D721Med (cell line): ENCODE measurements at regions not wholly inside any gene's neighbourhood (a gene's known extent, or its start where the extent isn't known, plus 50 kb on each side); places are given as distances from the start of the nearest gene placed in this dataset.

Source experiments
- DNase-seq: peaks from one replicate; pipeline ENCODE4 v3.0.0; 2011; ENCODE audit warnings: low spot score; ENCODE audit not compliant: insufficient read length
- FAIRE-seq: peaks from 2 replicates; lab custom pipeline; 2011; peaks lifted over from hg19 to GRCh38; lab: Jason Lieb, UNC
- CTCF ChIP-seq: IDR thresholded peaks from 2 replicates; pipeline ENCODE4 v1.5.1; 2012; ENCODE audit warnings: mild to moderate bottlenecking, control low read depth; ENCODE audit not compliant: insufficient read depth; ENCODE audit errors: missing control alignments

DNA sequence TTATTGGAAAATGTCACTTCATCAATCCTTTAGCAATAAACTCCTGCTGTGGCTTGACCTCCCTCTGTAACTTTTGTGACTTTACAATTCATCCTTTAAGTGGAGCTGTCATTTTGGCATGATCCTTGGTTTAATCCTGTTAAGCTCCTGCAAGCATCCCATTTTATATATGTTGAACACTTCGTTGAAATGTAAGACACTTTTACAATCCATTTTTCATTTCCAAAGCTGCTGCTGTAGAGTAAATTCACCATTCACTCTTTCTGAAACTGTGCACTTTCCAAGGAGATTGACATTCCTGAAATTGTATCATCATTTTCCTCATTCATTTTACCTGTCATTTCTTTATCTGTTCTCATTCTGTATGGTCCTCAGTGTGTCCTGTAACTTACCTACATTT lies 1003.2 kb upstream of the GOT2 start:
- FAIRE-seq, result no peak
- no peak for TF ChIP-seq CTCF
- no peak for DNase-seq

GRCh38 chr16:59733321-59733720 lies 999.2 kb upstream of the GOT2 start:
- no peak for TF ChIP-seq CTCF

DNA sequence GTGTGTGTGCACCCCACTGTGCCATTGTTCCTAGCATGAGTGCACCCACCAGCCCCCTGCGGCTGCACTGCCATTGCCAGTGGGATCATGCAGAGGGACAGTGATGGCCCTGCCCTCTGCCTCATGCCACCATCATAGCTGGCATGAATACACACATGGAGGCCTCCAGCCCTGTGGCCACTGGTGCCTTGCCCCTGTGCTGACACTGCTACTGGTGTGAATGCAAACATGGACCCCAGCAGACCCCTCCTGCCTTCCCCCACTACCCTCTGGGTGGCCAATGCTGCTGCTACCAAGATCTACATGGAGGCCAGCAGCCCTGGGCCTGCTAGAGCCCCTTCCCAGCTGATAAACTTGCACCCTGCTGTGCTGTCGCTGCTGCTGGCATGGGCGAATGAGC lies 995.5 kb upstream of the GOT2 start:
- TF ChIP-seq CTCF, result no peak
- FAIRE-seq, result no peak
- no peak for DNase-seq

More at GRCh38 chr16:59733321-59733720, 999.2 kb upstream of the GOT2 start:
- DNase-seq (no peak), FAIRE-seq (no peak)

GRCh38 chr16:59719121-59719520 lies 985.0 kb upstream of the GOT2 start:
- TF ChIP-seq CTCF, result no peak
- FAIRE-seq, result no peak
- DNase-seq, result no peak

DNA sequence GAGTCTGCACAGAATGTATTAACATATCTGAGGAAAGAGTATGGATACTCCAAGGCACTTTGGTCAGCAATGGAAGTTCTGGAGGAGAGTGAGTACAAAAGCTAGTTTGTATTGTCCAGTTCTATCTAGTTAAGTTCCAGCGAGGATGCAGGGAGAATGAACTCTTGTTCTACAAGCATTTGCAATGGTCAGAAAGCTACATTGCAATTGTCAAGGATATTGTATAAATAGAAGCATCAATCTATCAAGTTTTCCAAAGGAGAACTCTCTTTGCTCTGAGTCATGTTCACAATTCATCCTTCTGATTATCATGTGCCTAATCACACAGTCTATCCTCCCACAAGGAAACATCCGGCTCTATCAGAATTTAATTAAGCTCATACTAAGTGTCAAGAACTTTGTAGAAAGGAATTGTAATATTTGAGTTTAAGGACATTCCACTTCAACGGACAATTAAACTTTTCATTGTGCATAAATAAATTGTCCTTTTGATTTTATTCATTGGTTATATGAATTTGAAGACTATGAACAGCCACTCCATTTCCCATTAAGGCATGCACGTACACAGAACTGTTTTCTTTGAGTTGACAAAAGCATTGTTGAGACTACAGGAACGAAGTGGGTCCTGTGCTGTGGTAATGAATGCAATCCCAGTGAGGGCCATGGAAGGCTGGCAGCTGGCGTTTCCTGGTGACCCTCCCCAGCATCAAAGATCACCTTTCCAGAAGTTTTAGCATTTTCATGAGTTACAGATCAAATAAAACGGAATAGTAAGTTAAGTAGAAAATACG lies 973.5 kb upstream of the GOT2 start:
- TF ChIP-seq CTCF, result no peak
- DNase-seq (no peak), FAIRE-seq (no peak)

DNA sequence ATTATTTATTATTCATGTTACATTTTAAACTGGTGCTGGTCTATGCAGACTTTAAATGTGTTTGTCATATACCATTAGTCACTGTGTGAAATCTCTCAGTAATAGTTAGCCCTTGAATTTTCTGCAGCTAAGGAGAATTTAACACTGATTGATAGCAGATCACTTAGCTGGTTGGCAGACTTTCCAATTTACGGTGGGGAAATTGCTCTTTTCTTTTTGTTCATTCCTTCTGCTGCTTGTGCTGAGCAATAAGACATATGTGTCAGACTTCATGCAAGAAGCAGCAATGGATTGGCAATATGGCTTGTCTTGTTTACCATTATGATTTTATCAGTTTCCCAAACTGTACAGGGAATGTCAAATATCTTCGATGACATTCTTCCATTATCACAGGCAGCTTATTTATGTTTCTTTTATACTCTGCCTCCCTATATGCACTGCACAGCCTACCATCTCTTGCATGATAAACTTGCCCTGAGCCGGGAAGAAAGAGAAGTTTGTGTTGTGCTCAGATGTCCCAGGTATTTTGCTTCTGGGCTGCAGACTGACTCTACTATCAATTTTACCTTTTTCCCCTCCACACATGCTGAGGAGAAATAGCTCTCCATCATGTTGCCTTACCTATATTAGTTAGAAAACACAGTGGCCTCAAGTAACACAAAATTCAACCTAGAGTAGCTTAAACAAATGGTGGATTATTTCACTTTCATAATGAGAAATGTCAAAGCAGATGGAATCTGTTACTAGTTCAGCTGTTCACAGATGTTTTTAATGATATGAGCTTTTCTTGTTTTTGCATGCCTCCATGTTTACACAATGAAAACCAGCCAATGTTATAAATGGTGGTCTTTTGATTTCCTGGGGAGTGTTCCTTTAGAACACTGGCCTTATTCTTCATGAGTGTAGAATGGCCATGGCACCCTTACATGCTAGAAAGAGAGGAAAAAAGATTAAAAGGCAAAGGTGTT lies 968.1 kb upstream of the GOT2 start:
- TF ChIP-seq CTCF, result no peak
- no peak for DNase-seq
- FAIRE-seq, result no peak
